Suprapubic skin (tissue), 4 donors: ENCODE measurements at regions not wholly inside any gene's neighbourhood (a gene's known extent, or its start where the extent isn't known, plus 50 kb on each side); places are given as distances from the start of the nearest gene placed in this dataset.

ENCODE experiments used
- EP300 ChIP-seq: sonication (generic); formaldehyde crosslinking; IDR thresholded peaks from one replicate; pipeline ENCODE4 v1.6.1; 2017; ENCODE audit warnings: antibody characterized with exemption
- POLR2A ChIP-seq, 2 donors: fragments of 450-650 bp; IDR thresholded peaks; one replicate each; pipeline ENCODE4 v1.6.1; 2017; ENCODE audit warnings: antibody characterized with exemption in 2 of 2, mild to moderate bottlenecking in 2 of 2, moderate library complexity in 2 of 2
- POLR2AphosphoS5 ChIP-seq, 3 donors: sonication (generic); formaldehyde crosslinking; IDR thresholded peaks; one replicate each; pipeline ENCODE4 v1.6.1; 2017; ENCODE audit warnings: antibody characterized with exemption in 3 of 3
- TF ChIP-seq, protein P1 (sequence below), 2 donors: fragments of 200-600 bp in 1 of 2; fragments of 450-650 bp in 1 of 2; sonication (generic) in 1 of 2; IDR thresholded peaks; one replicate each; pipeline ENCODE4 v1.5.1; 2016 to 2019; ENCODE audit warnings: antibody characterized with exemption in 2 of 2, mild to moderate bottlenecking in 1 of 2, moderate library complexity in 1 of 2

DNA sequence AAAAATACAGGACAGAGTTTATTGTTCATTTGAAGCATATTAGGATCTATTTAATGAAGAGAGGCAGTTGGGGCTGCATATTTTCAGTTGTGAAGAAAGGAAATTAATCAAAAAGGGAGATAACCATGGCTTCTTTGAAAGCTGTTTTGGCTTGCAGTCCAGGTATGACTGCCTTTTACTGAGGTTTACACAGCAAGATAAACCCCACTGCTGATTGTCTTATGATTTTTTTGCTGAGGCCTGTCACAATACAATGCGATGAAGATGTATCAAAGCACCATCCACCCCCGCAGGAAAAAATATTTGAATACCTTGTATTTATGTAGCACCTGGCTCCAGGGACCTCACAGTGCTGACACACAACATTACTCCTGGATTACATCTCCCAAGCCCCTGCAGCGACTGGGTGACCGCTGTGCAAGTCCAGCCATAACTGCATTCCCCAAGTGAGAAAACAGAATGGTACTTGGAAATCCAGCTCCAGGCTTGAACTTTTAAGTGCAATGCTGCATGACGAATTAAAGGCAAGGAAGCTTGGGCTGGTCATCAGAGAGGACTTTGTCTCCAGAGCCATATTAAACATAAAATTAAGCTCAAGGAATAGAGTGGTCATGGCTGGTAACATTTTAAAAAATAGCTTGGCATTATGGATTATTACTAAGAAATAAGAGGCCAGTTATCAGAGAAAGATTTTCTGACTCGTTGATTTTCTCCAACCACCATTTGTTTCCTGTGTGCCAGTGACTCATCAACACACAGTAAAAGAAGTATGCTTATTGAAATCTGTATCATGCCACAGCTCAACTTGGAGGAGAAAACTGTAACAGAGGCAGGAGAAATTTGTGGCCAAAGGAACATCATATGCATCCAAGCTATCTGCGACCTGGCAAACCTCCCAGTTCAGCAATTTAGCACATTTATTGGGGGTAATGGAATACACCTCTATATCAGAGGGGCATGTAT is 374.2 kb downstream of the MAN2A1 start:
- TF ChIP-seq EP300, result no peak
- TF ChIP-seq, protein P1, sequence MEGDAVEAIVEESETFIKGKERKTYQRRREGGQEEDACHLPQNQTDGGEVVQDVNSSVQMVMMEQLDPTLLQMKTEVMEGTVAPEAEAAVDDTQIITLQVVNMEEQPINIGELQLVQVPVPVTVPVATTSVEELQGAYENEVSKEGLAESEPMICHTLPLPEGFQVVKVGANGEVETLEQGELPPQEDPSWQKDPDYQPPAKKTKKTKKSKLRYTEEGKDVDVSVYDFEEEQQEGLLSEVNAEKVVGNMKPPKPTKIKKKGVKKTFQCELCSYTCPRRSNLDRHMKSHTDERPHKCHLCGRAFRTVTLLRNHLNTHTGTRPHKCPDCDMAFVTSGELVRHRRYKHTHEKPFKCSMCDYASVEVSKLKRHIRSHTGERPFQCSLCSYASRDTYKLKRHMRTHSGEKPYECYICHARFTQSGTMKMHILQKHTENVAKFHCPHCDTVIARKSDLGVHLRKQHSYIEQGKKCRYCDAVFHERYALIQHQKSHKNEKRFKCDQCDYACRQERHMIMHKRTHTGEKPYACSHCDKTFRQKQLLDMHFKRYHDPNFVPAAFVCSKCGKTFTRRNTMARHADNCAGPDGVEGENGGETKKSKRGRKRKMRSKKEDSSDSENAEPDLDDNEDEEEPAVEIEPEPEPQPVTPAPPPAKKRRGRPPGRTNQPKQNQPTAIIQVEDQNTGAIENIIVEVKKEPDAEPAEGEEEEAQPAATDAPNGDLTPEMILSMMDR (IDR thresholded peaks at IDR 0.05), result no peak
- no peak for TF ChIP-seq POLR2AphosphoS5 (IDR thresholded peaks at IDR 0.05)
- TF ChIP-seq POLR2A (IDR thresholded peaks at IDR 0.05), result no peak
